ENCODE measurements at regions not wholly inside any gene's neighbourhood (a gene's known extent, or its start where the extent isn't known, plus 50 kb on each side); places are given as distances from the start of the nearest gene placed in this dataset.

GRCh38 chr1:199404191-199404590, 623.3 kb upstream of the NR5A2 start:
- TF ChIP-seq POLR2A (IDR thresholded peaks at IDR 0.05) (no peak), CTCF (IDR thresholded peaks at IDR 0.05) (no peak)
